ENCODE measurements at regions not wholly inside any gene's neighbourhood (a gene's known extent, or its start where the extent isn't known, plus 50 kb on each side); places are given as distances from the start of the nearest gene placed in this dataset.

GRCh38 chr1:219717536-219717935 is 104.6 kb upstream of the ZC3H11B start:
- TF ChIP-seq, protein P1, sequence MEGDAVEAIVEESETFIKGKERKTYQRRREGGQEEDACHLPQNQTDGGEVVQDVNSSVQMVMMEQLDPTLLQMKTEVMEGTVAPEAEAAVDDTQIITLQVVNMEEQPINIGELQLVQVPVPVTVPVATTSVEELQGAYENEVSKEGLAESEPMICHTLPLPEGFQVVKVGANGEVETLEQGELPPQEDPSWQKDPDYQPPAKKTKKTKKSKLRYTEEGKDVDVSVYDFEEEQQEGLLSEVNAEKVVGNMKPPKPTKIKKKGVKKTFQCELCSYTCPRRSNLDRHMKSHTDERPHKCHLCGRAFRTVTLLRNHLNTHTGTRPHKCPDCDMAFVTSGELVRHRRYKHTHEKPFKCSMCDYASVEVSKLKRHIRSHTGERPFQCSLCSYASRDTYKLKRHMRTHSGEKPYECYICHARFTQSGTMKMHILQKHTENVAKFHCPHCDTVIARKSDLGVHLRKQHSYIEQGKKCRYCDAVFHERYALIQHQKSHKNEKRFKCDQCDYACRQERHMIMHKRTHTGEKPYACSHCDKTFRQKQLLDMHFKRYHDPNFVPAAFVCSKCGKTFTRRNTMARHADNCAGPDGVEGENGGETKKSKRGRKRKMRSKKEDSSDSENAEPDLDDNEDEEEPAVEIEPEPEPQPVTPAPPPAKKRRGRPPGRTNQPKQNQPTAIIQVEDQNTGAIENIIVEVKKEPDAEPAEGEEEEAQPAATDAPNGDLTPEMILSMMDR (IDR thresholded peaks at IDR 0.05; ENCODE audit: unreplicated experiment): no peak
- ChIA-PET POLR2A (no interaction called here), CTCF (interaction anchor here (0.6 to 1.0 kb wide), 3 partner anchors 69 to 1379 kb away, joined by 3 read pairs; no protein-coding TSS in a partner anchor)
- DNase-seq (ENCODE audit: unreplicated experiment): no peak
- Mint-ChIP-seq H3K9me3 (ENCODE audit: unreplicated experiment) (no peaks in the 10 kb centered on the region), H3K4me1 (ENCODE audit: insufficient read depth, unreplicated experiment) (no peaks in the 10 kb centered on the region), H3K27ac (ENCODE audit: low read depth, unreplicated experiment) (no peak overlapping the region), H3K36me3 (ENCODE audit: insufficient read depth, unreplicated experiment) (peaks cover 4% of the 10 kb centered on the region), H3K27me3 (ENCODE audit: insufficient read depth, unreplicated experiment) (peaks cover 20% of the 10 kb centered on the region), H3K4me3 (ENCODE audit: unreplicated experiment) (no peak overlapping the region)
- BruUV-seq (replicated peaks): no TSS peak
- intact Hi-C loops (cut with micrococcal nuclease): no loop called here

DNA sequence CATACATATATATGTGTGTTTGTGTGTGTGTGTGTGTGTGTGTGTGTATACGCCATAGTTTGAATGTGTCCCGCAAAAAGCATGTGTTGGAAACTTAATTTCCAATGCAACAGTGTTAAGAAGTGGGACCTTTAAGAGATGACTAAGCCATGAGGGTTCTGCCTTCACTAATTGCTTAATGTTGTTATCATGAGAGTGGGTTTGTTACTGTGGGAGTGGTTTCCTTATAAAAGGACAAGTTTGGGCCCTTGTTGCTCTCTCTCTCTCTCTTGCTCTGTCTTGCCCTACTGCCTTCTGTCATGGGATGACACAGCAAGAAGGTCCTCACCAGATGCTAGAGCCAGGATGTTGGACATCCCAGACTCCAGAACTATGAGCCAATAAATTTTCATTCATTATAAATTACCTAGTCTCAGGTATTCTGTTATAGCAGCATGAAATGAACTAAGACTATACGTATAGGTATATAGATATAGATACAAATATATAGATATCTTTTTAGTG is 103.8 kb upstream of the ZC3H11B start:
- Mint-ChIP-seq H3K27ac (ENCODE audit: low read depth, unreplicated experiment) (no peak overlapping the region), H3K9me3 (ENCODE audit: unreplicated experiment) (no peaks in the 10 kb centered on the region), H3K4me1 (ENCODE audit: insufficient read depth, unreplicated experiment) (no peaks in the 10 kb centered on the region), H3K27me3 (ENCODE audit: insufficient read depth, unreplicated experiment) (peaks cover 20% of the 10 kb centered on the region), H3K36me3 (ENCODE audit: insufficient read depth, unreplicated experiment) (peaks cover 4% of the 10 kb centered on the region), H3K4me3 (ENCODE audit: unreplicated experiment) (no peak overlapping the region)
- intact Hi-C loops (cut with micrococcal nuclease): no loop called here
- no peak for DNase-seq (ENCODE audit: unreplicated experiment)
- ChIA-PET CTCF (no interaction called here), POLR2A (no interaction called here)
- TF ChIP-seq, protein P1 (IDR thresholded peaks at IDR 0.05; ENCODE audit: unreplicated experiment): no peak
- BruUV-seq (replicated peaks): no TSS peak

DNA sequence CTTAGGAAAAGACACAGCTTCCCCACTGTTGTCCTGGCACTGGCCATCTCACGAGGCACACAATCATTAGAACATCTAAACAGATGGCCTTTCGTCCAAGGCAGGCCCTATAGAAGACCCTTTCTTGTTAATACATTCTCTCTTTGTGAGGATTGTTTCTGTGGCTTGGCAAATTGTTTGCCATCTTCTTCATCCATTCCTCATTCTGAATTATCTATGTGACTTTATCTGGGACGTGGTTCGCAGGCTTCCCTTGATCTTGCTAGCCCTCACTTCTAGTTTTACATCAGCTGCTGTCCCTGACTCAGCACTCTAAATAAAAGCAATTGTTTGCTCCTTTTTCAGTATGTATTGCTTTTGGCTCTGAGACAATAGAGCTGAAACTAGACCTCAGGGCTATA is 101.1 kb upstream of the ZC3H11B start:
- TF ChIP-seq, protein P1 (IDR thresholded peaks at IDR 0.05; ENCODE audit: unreplicated experiment): no peak
- intact Hi-C loops (cut with micrococcal nuclease): no loop called here
- no peak for DNase-seq (ENCODE audit: unreplicated experiment)
- H3K27ac Mint-ChIP-seq (ENCODE audit: low read depth, unreplicated experiment): no peak overlapping the region
- ChIA-PET CTCF (interaction anchor here (1.2 kb wide), 1 partner anchor 59 kb away, joined by 3 read pairs; no protein-coding TSS in a partner anchor), POLR2A (no interaction called here)
- BruUV-seq (replicated peaks): no TSS peak
- H3K4me1 Mint-ChIP-seq (ENCODE audit: insufficient read depth, unreplicated experiment): no peaks in the 10 kb centered on the region
- H3K27me3 Mint-ChIP-seq (ENCODE audit: insufficient read depth, unreplicated experiment): peaks cover 32% of the 10 kb centered on the region
- peaks cover 4% of the 10 kb centered on the region for H3K36me3 Mint-ChIP-seq (ENCODE audit: insufficient read depth, unreplicated experiment)
- no peak overlapping the region for H3K4me3 Mint-ChIP-seq (ENCODE audit: unreplicated experiment)
- H3K9me3 Mint-ChIP-seq (ENCODE audit: unreplicated experiment): no peaks in the 10 kb centered on the region

- no peaks in the 10 kb centered on the region for H3K4me1 Mint-ChIP-seq (ENCODE audit: insufficient read depth, unreplicated experiment)
- no peak overlapping the region for H3K27ac Mint-ChIP-seq (ENCODE audit: low read depth, unreplicated experiment)
- CTCF ChIA-PET: interaction anchor here (0.7 to 1.2 kb wide), 2 partner anchors 101 to 955 kb away, joined by 3 read pairs; no protein-coding TSS in a partner anchor
- H3K9me3 Mint-ChIP-seq (ENCODE audit: unreplicated experiment): no peaks in the 10 kb centered on the region
- intact Hi-C loops (cut with micrococcal nuclease): no loop called here
- peaks cover 26% of the 10 kb centered on the region for H3K27me3 Mint-ChIP-seq (ENCODE audit: insufficient read depth, unreplicated experiment)
- no TSS peak for BruUV-seq (replicated peaks)
- DNase-seq (ENCODE audit: unreplicated experiment): no peak
- no peak overlapping the region for H3K4me3 Mint-ChIP-seq (ENCODE audit: unreplicated experiment)
- no peaks in the 10 kb centered on the region for H3K36me3 Mint-ChIP-seq (ENCODE audit: insufficient read depth, unreplicated experiment)
- TF ChIP-seq, protein P1 (IDR thresholded peaks at IDR 0.05; ENCODE audit: unreplicated experiment): no peak
- POLR2A ChIA-PET: no interaction called here
These were observed 99.6 kb upstream of the ZC3H11B start for GRCh38 chr1:219712506-219712905.

All from MCF 10A (cell line).